ENCODE measurements at regions not wholly inside any gene's neighbourhood (a gene's known extent, or its start where the extent isn't known, plus 50 kb on each side); places are given as distances from the start of the nearest gene placed in this dataset.

GRCh38 chr12:113742801-113743200, 223.3 kb downstream of the RBM19 start:
- TF ChIP-seq CTCF (IDR thresholded peaks at IDR 0.05): no peak
- TF ChIP-seq POLR2A (IDR thresholded peaks at IDR 0.05): no peak
- TF ChIP-seq EP300 (IDR thresholded peaks at IDR 0.05): no peak
- TF ChIP-seq POLR2AphosphoS5 (IDR thresholded peaks at IDR 0.05): no peak

All from sigmoid colon (tissue), 4 donors.